Stromal cell of bone marrow (primary cell): ENCODE measurements at regions not wholly inside any gene's neighbourhood (a gene's known extent, or its start where the extent isn't known, plus 50 kb on each side); places are given as distances from the start of the nearest gene placed in this dataset.
A peak's percentile ranks its signal among the peaks of the same experiment; 100 is the strongest.
"Not testable (repeated sequence)": the region's sequence is repeated elsewhere in the genome, so short reads cannot be mapped to it uniquely, and the experiment has no call there.

Source experiments
- DNase-seq: peaks from one replicate; pipeline ENCODE4 v3.0.0-alpha.2; 2012; ENCODE audit warnings: low read depth

- no peak for DNase-seq
Measured at GRCh38 chr4:171342646-171343045, 470.6 kb upstream of the GALNTL6 start.

DNA sequence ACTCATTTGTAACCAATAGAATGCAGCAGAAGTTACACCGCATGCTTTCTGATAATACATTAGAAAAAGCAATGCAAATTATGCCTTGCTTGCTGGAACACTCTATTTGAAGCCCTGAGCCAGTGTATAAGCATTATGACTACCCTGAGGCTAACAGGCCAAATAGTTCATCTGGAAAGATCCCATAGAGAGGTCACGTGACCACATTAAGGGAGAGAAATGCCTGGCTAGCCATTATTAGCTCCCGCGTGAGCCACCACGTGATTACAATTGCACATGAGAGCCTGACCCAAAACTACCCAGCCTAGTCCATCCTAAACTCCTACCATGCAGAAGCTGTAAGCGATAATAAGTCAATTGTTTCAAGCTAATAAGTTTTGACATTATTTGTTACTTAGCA is 472.9 kb upstream of the GALNTL6 start:
- no peak for DNase-seq

DNA sequence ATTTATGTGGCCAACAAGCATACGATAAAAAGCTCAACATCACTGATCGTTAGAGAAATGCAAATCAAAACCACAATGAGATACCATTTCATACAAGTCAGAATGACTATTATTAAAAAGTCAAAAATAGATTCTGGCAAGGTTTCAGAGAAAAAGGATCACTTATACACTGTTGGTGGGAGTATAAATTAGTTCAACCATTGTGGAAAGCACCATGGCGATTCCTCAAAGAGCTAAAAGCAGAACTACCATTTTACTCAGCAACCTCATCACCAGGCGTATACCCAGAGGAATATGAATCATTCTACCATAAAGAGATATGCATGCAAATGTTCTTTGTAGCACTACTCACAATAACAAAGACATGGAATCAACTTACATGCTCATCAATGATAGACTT is 478.7 kb upstream of the GALNTL6 start:
- DNase-seq, result no peak

DNA sequence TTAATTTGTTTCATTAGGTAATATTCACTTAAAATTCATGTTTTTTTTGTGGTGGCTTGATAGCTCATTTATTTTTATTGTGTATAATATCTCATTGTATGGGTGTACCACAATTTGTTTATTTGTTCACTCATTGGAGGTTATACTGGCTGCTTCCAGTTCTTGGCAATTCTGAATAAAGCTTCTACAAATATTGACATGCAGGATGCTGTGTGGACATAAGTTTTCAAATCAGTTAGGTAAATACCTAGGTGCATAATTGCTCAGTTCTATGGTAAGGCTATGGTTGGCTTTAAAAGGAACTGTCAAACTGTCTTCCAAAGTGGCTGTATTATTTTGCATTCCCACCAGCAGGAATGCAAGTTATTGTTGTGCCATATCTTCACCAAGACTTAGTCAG is 504.5 kb upstream of the GALNTL6 start:
- DNase-seq, result no peak

- DNase-seq, result not testable (repeated sequence)
Measured at GRCh38 chr4:171298048-171298718, 515.0 kb upstream of the GALNTL6 start.

DNA sequence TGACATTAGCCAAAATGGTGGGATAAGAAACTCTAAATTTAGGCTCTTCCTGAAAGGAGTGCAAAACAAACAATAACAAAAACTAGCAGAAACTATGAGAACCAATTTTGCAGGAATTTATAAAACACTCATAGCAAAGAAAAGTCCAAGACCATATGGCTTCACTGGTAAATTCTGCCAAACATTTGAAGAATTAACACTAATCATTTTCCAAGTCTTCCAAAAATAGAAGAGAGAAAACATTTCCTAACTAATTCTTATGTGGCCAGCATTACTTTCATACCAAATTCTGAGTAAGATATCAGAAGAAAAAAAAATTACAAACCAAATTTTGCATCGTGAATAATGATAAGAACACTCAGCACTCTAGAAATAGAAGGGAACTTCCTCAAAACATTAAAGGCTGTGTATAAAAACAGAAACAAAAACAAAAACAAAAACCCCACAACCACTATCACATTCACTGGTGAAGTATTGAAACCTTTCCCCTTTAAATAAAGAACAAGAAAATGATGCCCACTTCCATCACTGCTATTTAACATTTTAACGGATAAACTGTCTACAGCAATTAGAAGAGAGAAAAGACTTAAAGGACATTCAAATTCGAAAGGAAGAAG is 524.3 kb upstream of the GALNTL6 start:
- no peak for DNase-seq

GRCh38 chr4:171281359-171281758 is 531.8 kb upstream of the GALNTL6 start:
- no peak for DNase-seq

- no peak for DNase-seq
Measured at GRCh38 chr4:171279131-171279530, 534.1 kb upstream of the GALNTL6 start.

DNA sequence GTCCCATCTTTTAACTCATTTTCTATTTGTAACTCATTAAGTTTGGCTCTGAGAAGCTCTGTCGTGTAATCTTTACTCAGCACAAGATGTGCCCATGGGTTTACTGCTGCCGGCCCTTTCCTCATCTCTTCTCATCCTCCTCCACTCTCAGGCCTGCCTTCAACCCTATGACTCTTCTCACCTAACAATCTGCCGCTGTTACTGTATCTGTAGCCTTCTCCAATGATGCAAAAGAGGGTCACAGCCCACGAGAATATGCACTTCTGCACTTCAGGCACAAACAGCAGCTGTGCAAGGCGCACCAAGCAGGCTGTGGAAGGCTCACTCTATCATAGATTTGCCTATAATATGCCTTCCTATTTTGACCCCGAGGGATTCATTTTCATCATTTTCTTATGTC is 546.5 kb upstream of the GALNTL6 start:
- DNase-seq, result no peak

DNA sequence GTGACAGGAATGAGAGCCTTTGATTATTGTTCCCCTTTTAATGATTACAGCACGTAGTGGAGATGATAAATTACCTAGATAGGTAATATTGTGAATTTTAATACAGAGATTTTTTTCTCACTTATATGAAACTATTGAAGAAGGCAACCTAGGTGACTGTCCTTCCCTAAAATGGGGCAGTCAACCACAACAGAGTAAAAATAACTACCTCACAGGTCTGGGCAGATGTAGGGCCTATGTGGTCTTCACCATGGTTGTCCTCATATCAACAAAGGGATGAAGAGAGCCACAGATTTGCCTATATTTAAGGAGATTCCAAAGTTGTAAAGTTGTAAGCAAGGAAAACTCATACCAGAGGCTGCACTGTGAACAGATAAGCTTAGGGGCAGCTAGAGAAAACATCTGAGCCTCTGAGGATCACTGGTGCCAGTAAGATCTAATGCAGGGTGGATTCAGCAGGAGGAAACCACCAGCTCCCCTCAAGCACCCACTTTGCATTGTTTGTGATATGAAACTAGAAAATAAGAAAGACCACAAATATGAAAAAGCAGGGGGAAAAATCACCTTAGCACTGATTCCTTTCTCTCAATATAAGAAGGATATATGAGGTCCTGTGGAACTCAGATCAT is 547.9 kb upstream of the GALNTL6 start:
- no peak for DNase-seq

- no peak for DNase-seq
Measured at GRCh38 chr4:171256223-171256622, 557.0 kb upstream of the GALNTL6 start.

GRCh38 chr4:171246948-171247347 is 566.3 kb upstream of the GALNTL6 start:
- DNase-seq, result no peak

DNA sequence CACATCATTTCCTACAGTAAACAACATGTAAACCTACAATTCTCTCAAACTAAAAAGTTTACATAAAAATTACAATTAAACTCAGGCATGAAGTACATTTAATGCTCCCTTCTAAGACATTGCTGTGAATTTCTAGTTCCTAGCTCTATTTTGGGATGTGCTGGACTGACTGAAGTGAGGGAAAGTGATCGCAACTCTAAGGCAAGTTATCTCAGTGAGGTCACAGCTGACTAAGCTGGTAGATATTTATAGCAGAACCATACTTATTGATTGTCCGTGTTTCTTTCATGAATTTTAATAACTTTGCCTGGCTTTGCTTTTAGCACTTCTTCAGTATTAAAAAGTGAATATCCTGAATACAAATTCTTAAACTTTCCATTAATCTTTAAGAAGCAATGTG is 570.4 kb upstream of the GALNTL6 start:
- no peak for DNase-seq

DNA sequence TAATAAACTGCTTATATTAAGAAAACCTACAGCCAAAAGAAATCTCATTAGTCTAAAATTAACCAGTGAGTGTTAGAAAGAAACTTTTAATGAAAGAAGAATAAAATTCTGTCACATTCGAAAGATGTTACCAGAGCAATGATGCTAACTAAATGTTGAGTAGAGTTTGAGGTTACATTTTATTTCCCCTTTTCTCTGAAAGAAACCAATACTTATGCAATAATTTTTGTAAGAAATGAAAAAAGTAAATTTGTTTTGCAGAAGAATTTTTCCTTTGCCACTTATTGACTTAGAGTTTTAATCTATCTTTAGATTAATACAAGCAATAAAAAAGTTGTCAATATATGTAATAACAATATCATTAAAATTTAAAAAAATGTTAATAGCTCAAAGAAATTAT is 574.0 kb upstream of the GALNTL6 start:
- DNase-seq, result no peak

GRCh38 chr4:171235521-171235920 is 577.7 kb upstream of the GALNTL6 start:
- no peak for DNase-seq

DNA sequence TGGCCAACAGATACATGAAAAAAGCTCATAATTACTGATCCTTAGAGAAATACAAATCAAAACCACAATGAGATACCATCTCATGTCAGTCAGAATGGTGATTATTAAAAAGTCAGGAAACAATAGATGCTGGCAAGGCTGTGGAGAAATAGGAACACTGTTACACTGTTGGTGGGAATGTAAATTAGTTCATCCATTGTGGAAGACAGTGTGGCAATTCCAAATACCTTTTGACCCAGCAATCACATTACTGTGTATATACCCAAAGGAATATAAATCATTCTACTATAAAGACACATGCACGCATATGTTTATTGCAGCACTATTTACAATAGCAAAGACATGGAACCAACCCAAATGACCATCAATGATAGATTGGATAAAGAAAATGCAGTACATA is 583.9 kb upstream of the GALNTL6 start:
- not testable (repeated sequence) for DNase-seq

GRCh38 chr4:171221181-171221580 is 592.0 kb upstream of the GALNTL6 start:
- DNase-seq, result no peak

DNA sequence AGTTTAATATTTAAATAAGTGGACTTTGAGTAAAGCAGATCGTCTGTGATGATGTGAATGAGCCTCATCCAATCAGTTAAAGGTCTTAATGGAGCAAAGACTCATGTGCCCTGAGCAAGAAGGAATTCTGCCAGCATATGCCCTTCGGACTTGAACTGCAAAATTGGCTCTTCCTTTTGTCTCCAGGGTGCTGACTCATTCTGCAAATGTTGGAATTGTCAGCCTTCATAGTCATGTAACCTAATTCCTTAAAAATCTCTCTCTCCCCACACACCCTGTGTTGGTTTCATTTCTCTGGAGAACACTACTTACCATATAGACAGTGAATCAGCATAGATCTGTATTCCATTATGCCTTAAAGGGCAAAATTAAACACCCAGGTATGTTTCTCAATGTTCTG is 609.8 kb upstream of the GALNTL6 start:
- peak; percentile 36 for DNase-seq

- no peak for DNase-seq
Measured at GRCh38 chr4:171202908-171203307, 610.3 kb upstream of the GALNTL6 start.

- DNase-seq, result no peak
Measured at GRCh38 chr4:171186700-171187099, 626.5 kb upstream of the GALNTL6 start.

DNA sequence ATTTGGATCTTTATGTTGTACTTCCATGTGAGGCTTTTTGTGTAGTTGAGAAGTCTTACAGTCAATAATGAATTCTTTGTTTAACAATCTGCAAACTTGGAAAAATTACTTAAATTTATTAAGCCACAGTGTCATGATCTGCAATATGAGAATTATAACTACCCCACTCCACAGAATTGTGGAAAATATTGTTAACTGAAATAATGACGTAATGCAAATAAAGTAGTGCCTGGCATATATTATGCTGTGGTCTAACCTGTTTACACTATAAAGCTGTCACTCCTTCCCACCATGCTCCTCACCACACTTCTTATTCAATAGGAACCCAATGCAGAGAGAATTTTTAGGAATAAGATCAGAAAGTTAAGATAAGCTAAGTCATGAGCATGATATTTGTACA is 632.1 kb upstream of the GALNTL6 start:
- no peak for DNase-seq

- no peak for DNase-seq
Measured at GRCh38 chr4:171170671-171171070, 642.5 kb upstream of the GALNTL6 start.

GRCh38 chr4:171169396-171169795 is 643.8 kb upstream of the GALNTL6 start:
- DNase-seq, result no peak

DNA sequence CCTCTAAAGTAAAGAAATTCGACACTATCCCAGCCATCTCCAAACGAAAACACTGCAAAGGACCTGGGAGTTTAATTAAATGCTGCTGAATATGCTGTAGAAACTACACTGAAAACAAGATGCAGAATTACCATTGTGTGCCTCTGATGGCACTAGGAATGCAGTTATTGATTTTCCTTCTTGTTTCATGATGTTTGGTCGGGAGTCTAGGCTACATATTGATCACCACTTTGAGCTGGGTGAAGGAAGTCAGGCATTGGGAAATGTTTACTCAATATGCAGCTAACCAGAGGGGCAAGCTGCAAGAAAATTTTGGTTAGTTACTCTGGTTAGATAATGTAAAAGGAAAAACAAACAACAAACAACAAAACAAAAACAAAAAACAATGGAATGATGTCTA is 650.7 kb upstream of the GALNTL6 start:
- DNase-seq, result no peak
